NCI-H524 treated with DMSO at 0.1 percent for 48 hours (cell line): ENCODE measurements at regions not wholly inside any gene's neighbourhood (a gene's known extent, or its start where the extent isn't known, plus 50 kb on each side); places are given as distances from the start of the nearest gene placed in this dataset.
"Not testable (repeated sequence)": the region's sequence is repeated elsewhere in the genome, so short reads cannot be mapped to it uniquely, and the experiment has no call there.

Experiments
- DNase-seq: peaks from one replicate; lab custom pipeline; 2025; lab: John Stamatoyannopoulos, UW

DNA sequence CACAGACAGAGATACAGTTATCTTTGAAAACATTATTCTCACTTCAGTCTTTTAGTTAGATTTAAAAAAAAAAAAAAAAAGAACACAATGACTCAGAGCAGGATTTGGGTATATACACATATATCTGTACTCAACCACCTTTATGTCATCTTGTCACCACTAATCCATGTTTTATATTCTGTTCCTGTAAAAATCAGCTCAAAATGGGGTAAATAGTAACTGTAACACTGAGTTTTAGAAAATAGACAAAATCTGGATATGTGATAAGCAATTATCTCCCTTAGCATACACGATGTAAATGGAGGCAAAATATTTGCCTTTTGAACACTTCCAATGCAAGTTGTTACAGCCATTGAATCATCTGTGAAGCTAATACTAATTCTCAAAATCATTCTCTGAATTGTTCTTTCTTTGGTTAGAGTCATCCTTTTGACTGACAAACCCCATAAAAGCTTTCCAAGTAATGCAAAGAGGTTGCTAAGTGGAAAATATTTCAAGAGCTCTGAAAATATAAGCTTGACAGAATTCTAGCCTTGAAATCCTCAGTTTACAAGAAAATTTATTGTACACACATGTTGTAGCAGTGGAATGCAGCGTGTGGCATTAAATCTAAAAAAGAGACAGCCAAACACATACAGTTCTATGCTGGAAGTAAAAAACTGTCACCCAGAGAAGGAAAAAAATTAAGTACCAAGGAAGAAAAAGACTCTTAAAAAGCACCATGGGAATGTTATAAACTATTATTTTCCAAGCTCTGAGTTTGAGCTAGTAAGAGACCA, 502.2 kb upstream of the PHF14 start:
- no peak for DNase-seq

DNA sequence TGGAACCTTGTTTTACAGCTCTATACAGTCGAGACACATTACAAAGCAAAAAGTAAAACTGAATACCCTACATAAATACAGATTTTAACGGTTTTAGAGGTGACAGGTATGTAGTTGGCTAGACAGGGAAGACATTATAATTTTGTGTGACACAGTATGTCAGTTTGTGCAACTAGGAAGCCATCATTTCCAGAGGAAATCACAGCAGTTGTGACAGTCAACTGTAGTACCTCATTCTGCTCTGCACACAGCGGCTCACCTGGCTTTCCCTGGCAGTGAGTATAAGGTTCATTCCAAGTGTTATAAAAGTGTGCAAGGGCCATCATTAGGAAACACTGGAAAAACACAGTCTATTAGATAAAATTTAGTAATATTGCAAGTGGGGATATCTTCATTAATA, 501.6 kb upstream of the PHF14 start:
- no peak for DNase-seq

DNA sequence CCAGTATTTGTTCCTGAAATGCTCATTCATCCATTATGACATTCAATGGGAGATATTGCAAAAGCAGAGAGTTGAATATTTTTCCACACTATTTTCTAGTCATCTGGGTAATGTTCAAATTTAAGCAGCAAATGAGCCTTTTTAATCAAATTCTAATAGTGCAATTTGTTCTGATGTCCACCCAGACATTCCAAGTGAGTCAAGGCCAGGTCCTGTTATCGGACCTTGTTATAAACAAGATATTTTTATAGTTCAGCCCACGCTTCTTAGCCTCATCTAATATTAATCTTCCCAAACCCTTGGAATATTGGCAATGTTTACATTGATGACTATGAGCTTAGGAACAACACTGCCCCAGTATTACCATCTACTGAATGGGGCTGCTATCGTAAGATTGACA, 500.1 kb upstream of the PHF14 start:
- DNase-seq: no peak

DNA sequence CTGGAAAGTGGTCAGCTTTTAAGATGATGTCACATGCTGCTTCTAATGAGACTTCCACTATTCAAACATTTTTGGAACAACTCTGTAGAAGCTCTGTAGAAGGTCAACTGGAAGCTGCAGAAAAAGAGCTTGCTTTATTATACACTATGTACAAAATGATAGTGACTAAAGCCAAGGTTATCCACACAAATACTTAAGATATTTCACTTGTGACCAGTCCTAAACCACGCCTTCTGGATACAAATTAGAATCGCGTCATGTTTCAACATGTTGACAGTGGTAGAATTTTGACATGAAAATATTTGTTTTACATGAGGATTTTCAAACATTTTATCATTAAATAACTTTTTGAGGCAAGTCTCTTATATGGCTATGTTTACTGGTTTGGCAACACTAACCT, 499.6 kb upstream of the PHF14 start:
- DNase-seq: no peak

DNA sequence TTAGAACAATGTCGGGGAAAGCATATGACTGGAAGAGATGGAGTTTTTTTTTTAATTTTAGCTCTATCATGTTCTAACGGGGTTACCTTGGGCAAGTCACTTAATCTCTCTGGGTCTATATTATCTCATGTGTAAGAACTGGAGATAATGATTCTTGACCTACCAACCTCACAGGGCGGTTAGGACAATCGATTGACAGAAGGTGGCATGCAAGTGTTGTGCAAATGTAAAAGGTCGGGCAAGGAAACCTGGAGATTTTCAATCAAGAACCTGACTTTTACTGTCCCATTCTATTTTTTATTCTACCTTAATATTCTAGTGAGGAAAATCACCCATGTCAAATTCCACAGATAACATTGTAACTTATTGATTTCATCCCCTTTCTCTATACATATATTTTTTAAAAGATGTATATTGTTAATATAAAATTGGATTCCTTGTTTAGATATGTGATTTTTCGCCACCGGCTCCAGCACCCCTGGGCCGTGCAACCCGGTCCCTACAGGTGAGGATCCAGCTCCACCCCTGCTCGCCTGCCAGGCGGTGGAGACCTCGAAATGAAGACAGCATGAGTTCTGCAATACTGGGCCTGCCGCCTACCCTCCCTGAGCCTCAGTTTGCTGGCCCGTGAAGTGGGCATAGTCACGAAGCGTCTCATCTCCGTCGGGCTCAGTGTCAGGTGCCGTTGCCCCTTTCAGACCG, 497.6 kb upstream of the PHF14 start:
- DNase-seq: no peak

DNA sequence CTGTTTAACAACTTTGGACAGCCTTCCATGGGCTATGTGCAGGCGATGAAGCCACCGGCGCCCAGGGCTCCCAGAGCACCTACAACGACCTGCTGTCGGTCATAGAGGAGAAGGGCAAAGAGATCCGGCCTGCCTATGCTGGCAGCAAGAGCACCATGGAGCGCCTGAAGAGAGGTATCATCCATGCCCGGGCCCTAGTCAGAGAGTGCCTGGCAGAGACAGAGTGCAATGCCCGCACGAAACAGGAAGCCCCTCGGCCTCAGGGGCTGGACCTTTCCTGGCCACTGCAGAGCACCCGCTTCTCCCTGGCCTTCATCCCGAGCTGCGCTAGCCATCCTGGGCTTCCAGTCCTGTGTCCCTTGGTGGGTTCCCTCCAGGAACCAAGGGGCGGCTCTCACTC, 497.0 kb upstream of the PHF14 start:
- DNase-seq: no peak

DNA sequence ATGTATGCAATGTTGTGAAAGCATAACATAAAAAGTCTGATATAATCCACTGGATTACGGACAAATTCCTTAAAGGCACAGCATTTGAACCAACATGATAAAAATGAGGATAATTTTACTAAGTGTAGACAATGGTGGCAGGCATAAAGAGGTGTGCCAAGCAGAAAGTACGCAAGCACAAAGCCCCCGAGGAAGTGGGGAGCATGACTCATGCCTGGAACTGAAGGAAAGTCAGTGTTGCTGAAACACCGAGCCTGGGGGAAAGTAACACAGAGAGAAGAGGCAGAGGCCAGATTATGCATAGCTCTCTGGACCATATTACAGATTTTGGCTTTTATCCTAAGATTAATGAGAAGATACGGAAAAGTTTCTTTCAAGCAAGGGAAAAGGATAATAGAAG, 490.0 kb upstream of the PHF14 start:
- DNase-seq: no peak

DNA sequence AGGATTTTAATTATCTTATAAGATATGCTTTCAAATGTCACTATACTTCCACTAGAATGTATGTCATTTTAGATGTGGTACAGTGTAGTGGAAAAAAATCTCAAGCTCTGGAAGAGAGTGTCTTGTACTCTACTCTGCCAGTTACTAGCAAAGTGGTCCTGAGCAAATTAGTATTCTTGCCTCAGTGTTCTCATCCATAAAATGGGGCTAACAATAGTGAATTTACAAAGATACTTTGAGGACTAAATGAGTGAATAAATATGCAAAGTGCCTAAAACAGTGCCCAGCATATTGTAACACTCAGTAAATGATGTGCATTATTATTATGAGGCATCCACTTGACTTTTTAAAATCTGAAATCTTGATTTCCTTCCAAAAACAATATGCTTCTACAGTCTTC, 488.9 kb upstream of the PHF14 start:
- DNase-seq: no peak

DNA sequence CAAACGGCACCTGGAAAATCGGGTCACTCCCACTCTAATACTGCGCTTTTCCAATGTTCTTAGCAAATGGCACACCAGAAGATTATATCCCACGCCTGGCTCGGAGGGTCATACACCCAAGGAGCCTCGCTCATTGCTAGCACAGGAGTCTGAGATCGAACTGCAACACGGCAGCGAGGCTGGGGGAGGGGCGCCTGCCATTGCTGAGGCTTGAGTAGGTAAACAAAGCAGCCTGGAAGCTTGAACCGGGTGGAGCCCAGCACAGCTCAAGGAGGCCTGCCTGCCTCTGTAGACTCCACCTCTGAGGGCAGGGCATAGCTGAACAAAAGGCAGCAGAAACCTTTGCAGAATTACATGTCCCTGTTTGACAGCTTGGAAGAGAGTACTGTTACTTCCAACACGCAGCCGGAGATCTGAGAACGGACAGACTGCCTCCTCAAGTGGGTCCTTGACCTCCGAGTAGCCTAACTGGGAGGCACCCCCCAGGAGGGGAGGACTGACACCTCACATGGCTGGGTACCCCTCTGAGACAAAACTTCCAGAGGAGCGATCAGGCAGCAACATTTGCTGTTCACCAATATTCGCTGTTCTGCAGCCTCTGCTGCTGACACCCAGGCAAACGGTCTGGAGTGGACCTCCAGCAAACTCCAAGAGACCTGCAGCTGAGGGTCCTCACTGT, 472.3 kb upstream of the PHF14 start:
- DNase-seq: not testable (repeated sequence)

DNA sequence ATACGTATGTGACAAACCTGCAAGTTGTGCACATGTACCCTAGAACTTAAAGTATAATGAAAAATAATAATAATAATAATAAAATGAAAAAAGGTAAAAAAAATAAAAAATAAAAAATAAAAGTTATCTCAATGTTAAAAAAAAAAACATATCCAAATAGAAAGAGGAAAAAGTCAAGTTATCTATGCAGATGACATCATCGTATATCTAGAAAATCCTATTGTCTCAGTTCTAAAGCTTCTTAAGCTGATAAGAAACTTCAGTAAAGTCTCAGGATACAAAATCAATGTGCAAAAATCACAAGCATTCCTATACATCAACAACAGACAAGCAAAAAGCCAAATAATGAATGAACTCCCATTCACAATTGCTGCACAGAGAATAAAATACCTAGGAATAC, 466.6 kb upstream of the PHF14 start:
- no peak for DNase-seq

DNA sequence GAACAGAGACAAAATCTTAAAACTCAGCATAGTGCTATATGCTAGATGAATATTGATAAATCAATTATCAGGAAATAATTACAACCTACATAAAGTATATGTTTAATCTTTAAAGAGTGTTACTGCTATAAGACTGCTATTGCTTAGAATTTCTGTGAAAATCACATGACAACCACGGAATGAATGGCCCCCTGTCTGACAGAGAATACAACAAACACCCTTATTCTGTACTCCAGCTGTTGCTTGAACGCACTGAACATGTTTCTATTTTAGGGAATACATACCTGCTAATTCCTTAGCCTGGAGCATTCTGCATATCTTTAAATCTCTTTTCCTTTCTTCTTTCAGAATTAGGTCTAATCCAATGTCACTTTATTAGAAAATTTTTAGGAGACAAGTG, 452.4 kb upstream of the PHF14 start:
- no peak for DNase-seq

DNA sequence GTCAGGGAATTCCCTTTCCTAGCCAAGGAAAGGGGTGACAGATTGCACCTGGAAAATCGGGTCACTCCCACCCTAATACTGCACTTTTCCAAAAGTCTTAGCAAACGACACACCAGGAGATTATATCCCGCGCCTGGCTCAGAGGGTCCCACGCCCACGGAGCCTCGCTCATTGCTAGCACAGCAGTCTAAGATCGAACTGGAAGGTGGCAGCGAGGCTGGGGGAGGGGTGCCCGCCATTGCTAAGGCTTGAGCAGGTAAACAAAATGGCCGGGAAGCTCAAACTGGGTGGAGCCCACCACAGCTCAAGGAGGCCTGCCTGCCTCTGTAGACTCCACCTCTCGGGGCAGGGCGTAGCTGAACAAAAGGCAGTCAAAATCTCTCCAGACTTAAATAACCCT, 440.2 kb upstream of the PHF14 start:
- not testable (repeated sequence) for DNase-seq

DNA sequence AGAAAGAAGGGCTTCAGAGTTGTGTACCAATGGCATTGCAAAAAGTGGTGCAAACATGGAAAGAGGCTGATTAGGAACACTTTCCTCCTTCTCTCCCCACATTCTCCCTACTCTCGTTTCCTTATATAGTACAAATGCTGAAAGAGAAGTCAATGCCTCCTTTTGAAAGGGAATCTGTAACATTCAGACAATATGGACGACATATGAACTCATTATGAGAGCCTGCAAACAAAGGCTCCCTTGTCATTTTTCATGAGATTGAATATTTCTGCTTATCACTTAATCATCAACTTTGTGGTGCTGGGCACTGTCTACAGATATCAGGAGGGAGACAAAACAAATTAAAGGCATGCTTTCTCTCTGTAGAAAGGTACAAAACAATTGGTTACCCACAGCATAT, 437.1 kb upstream of the PHF14 start:
- no peak for DNase-seq

DNA sequence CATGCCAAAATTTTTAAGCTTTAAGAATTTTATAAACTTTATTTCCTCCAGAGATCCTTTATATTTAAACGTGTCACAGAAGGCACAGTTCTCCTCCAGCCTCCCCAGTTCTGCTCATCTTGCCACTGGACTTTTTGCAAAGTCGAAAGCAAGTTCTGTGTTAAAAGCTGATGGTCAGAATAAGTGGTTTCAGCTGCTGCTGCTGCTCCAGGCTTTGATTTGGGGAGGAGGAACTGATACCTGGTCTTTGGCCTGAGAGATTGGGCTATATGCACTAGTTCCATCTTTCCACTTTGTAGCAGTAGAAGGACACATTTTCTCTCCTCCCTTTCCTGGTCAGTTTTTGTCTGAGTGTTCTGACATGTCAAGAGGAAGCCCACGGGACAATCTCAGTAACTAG, 435.9 kb upstream of the PHF14 start:
- DNase-seq: no peak

DNA sequence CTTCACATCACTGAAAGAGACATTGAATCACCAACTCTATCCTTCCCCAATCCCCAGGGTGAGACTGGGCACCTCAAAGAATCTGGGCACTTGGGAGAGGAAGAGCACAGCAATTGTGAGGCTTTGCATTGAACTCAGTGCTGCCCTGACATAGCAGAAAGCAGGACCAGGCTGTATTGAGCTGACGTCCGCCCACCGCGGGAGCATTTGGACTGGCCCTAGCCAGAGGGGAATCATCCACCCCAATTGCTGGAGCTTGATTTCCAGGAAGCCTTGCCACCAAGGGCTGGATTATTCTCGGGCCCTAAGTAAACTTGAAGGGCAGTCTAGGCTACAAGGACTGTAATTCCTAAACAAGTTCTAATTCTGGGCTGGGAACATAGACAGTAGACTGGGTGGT, 416.3 kb upstream of the PHF14 start:
- no peak for DNase-seq

DNA sequence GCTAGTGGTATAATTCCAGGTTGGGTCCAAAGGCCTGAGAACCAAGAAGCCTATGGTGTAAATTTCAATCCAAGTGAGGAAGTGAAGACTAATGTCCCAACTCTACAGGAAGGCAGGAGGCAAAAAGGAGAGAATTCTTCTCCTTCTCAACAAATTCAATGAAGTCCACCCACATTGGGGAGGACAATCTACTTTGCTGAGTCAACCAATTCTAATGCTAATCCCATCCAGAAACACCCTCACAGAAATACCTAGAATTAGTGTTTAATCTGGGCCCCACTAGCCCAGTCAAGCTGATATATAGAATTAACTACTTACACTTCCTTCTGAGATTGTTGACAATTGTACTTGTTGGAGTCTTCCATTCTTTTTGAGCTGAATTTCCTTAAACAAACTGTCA, 413.2 kb upstream of the PHF14 start:
- DNase-seq: no peak

DNA sequence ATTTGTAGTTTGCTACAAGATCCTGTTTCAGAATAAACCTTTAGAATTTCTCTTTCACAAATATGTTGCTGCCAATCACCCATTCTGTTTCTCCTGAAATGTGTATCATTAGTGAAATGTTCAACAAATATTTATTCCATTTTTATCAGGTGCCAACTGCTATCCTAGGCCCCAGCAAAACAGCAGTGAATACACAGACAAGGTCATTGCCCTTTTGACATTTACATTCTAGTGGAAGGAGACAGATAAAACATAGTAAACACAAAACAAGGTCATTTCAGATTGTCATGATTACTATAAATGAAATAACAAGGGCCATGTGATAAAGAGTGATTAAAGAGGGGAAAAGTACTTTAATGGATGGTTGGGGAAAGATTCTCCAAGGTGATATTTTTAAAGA, 404.8 kb upstream of the PHF14 start:
- no peak for DNase-seq

DNA sequence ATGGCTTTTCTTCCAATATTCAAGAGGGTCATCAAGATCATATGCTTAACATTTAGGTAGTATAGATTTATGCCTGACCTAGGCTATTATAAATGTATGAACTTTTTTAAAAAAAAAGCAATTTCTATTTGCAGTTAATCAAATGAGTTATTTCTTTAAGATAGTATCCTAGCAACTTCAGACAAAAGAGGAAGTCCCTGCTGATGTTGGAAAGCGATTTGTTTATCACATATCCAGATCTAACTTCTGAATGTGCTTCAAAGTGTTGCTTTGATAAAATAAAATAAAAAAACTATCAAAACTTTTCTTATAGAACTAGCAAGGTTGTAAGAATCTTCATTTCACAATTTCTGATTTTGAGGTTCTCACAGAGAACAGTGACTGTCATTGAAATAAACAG, 401.9 kb upstream of the PHF14 start:
- DNase-seq: no peak

DNA sequence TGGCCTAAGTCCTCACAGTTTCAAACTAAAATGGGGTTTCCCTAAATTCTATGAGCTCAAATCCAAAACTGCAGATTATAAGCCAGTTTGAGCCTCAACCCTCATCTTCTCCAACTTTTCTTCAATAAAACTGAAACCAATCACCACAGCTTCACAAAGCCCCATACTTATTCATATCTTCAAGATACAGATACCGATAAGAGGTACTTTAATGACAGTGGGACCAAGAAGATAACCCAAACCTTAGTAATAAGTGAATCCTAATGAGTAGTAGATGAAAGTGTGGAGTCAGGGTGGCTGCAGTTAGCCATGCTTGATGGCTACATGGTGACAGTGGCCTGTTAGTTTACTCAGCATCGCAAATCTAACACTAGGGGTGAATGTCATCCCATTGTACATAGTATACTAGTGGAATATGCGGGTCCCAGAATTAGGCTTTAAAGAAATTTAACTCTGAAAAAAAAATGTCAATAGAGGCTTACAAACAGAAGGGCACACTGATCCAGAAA, 395.8 kb upstream of the PHF14 start:
- DNase-seq: no peak

DNA sequence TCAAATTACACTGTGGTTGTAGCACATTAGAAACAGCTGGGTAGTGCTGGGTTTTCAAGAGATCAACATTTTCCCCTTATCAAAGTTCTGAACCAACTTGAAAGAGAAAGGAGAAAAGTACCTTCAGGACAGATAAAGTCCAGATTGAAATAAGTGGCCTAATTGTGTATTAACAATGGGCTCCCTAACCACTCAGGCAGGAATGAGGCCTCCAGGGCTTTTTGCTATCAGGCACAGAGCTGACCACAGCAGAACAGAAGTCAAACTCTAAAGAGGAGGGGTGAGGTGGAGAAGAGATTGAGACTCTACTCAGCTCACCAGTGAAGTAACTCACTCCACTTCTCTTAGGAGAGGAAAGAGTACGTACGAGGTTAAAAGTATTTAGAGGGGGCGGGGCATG, 394.1 kb upstream of the PHF14 start:
- DNase-seq: no peak

DNA sequence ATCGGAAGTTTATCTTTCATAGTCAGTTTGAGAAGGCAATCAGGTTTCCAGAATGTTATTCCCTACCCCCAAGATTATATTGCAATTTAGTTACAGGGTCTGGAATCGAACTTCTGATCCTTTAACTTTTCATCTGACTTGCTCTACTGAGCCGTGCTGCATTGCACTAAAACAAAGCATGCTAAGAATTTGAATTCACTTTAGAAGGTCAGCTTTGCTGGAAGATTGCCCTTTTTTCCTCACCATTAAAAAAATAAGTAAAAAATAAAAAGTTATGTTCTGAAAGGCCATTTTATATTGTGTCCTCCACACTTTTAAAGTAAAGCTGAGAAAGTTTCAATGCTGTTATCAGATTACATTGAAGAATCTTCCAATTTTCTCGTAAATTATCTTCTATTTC, 388.8 kb upstream of the PHF14 start:
- DNase-seq: no peak

DNA sequence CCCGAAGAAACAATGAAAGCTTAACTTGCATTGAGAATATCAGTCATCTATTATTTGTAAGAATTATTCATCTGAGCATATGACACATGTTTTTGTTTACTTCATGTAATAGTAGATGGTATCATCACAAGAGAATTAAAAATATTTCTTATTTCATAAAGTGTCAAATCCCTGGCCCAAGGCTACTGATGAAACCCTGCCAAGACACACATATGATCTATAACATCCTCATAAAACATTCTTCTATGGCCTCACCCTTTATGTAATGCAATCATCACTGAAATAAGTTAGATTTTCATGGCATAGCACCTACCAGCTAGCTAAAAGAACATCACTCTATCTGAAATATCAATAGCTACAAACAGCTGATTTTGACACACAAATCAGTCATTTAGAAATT, 385.6 kb upstream of the PHF14 start:
- DNase-seq: no peak

DNA sequence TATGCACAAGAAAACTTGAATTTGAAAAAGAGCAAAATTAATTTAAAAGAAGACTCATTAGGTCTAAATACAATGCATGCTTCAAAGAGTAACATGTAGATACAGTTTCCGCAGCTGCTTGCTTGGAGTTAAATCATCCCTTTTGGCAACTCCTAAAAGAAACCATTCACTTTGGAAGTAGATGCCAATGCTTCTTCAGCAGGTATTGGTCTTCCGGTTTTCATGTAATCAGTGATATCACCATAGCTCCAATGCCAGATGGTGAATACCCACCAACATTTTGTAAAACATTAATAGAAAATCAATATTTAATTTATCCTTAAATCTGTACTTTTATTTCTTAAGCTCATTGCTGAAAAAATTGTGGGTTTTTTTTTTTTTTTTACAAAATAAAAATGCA, 381.1 kb upstream of the PHF14 start:
- DNase-seq: no peak
